ENCODE measurements at regions not wholly inside any gene's neighbourhood (a gene's known extent, or its start where the extent isn't known, plus 50 kb on each side); places are given as distances from the start of the nearest gene placed in this dataset.

GRCh38 chr19:32203161-32203560 is 142.2 kb upstream of the ZNF507 start:
- no peak for DNase-seq
- no peak overlapping the region for H3K4me3 ChIP-seq
- intact Hi-C loops (cut with DNase I; ENCODE audit: low total_unique reads) (no loop called here), in situ Hi-C loops (cut with MboI; ENCODE audit: low pct_ligation_motif_present in 1 of 4, low pct_unique_long_range_greater_than_20kb in 1 of 4, low sequenced_read_pairs in 3 of 4) (no loop called here)
- 86% methylated on average over 6 of the region's 6 CpGs; no CpG with 5 or more reads in 1 of the 2 donors for WGBS, 2 donors (ENCODE audit: low coverage in 1 of 2)
- TF ChIP-seq POLR2A (IDR thresholded peaks at IDR 0.05) (no peak), POLR2AphosphoS5 (IDR thresholded peaks at IDR 0.05) (no peak), CTCF (IDR thresholded peaks at IDR 0.05) (no peak), EP300 (IDR thresholded peaks at IDR 0.05; ENCODE audit: low read depth) (no peak)
- no peaks in the 10 kb centered on the region for H3K27me3 ChIP-seq
- H3K4me1 ChIP-seq = no peaks in the 10 kb centered on the region
- no peaks in the 10 kb centered on the region for H3K36me3 ChIP-seq
- no peaks in the 10 kb centered on the region for H3K9me3 ChIP-seq
- H3K27ac ChIP-seq = no peak overlapping the region

GRCh38 chr19:32206065-32206464 is 139.3 kb upstream of the ZNF507 start:
- H3K27ac ChIP-seq = no peak overlapping the region
- 52 to 68% methylated on average over 4 to 5 of the region's 5 CpGs for WGBS, 2 donors (ENCODE audit: low coverage in 1 of 2)

GRCh38 chr19:32208060-32208459 is 137.3 kb upstream of the ZNF507 start:
- TF ChIP-seq EP300 (IDR thresholded peaks at IDR 0.05; ENCODE audit: low read depth) (no peak), POLR2AphosphoS5 (IDR thresholded peaks at IDR 0.05) (no peak), CTCF (IDR thresholded peaks at IDR 0.05) (no peak), POLR2A (IDR thresholded peaks at IDR 0.05) (no peak)
- Histone ChIP-seq H3K27ac (no peak overlapping the region), H3K4me3 (no peak overlapping the region), H3K27me3 (no peaks in the 10 kb centered on the region), H3K4me1 (no peaks in the 10 kb centered on the region), H3K9me3 (peaks cover 7 to 8% of the 10 kb centered on the region in 2 donors), H3K36me3 (no peaks in the 10 kb centered on the region)
- in situ Hi-C loops (cut with MboI; ENCODE audit: low pct_ligation_motif_present in 1 of 4, low pct_unique_long_range_greater_than_20kb in 1 of 4, low sequenced_read_pairs in 3 of 4) (no loop called here), intact Hi-C loops (cut with DNase I; ENCODE audit: low total_unique reads) (no loop called here)
- WGBS, 2 donors (ENCODE audit: low coverage in 1 of 2) = 40% methylated on average over 1 of the region's 1 CpG; no CpG with 5 or more reads in 1 of the 2 donors
- DNase-seq = no peak

More at GRCh38 chr19:32206065-32206464, 139.3 kb upstream of the ZNF507 start:
- H3K27me3 ChIP-seq = no peaks in the 10 kb centered on the region
- H3K4me3 ChIP-seq = no peak overlapping the region
- no peaks in the 10 kb centered on the region for H3K4me1 ChIP-seq
- no peaks in the 10 kb centered on the region for H3K36me3 ChIP-seq
- no peak for TF ChIP-seq EP300 (IDR thresholded peaks at IDR 0.05; ENCODE audit: low read depth)
- TF ChIP-seq POLR2AphosphoS5 (IDR thresholded peaks at IDR 0.05) = no peak
- TF ChIP-seq POLR2A (IDR thresholded peaks at IDR 0.05) = no peak
- TF ChIP-seq CTCF (IDR thresholded peaks at IDR 0.05) = no peak
- H3K9me3 ChIP-seq = peaks cover 0 to 6% of the 10 kb centered on the region in 2 donors
- intact Hi-C loops (cut with DNase I; ENCODE audit: low total_unique reads) = no loop called here
- DNase-seq = no peak
- in situ Hi-C loops (cut with MboI; ENCODE audit: low pct_ligation_motif_present in 1 of 4, low pct_unique_long_range_greater_than_20kb in 1 of 4, low sequenced_read_pairs in 3 of 4) = no loop called here

GRCh38 chr19:32219392-32219791 is 126.0 kb upstream of the ZNF507 start:
- Histone ChIP-seq H3K27me3 (peaks cover 16% of the 10 kb centered on the region), H3K9me3 (no peaks in the 10 kb centered on the region), H3K4me1 (peaks cover 0 to 4% (median 1%) of the 10 kb centered on the region in 4 donors), H3K4me3 (no peak overlapping the region), H3K36me3 (no peaks in the 10 kb centered on the region), H3K27ac (no peak overlapping the region)
- WGBS, 2 donors (ENCODE audit: low coverage in 1 of 2) = 90 to 93% methylated on average over 2 to 3 of the region's 3 CpGs
- intact Hi-C loops (cut with DNase I; ENCODE audit: low total_unique reads) (no loop called here), in situ Hi-C loops (cut with MboI; ENCODE audit: low pct_ligation_motif_present in 1 of 4, low pct_unique_long_range_greater_than_20kb in 1 of 4, low sequenced_read_pairs in 3 of 4) (loop anchor here in 1 of 4 donors (10.0 kb wide), 1 partner anchor 1545 kb away; no protein-coding TSS in a partner anchor)
- no peak for DNase-seq
- TF ChIP-seq EP300 (IDR thresholded peaks at IDR 0.05; ENCODE audit: low read depth) (no peak), CTCF (IDR thresholded peaks at IDR 0.05) (no peak), POLR2A (IDR thresholded peaks at IDR 0.05) (no peak)

All from transverse colon (tissue), 4 donors.